BLaER1 treated with 17β-estradiol and CSF1 and Interleukin-3, amounts not matched to agents 10 nM and 100 nM (cell line): ENCODE measurements at regions not wholly inside any gene's neighbourhood (a gene's known extent, or its start where the extent isn't known, plus 50 kb on each side); places are given as distances from the start of the nearest gene placed in this dataset.

ENCODE experiments used
- H3K27ac ChIP-seq, 11 experiments: shearing (Covaris generic); formaldehyde crosslinking; 2 replicates each; pipeline ENCODE4 v1.8.1; 2022
- H3K27me3 ChIP-seq, 11 experiments: shearing (Covaris generic); formaldehyde crosslinking; 2 replicates each; pipeline ENCODE4 v1.8.1; 2022
- H3K36me3 ChIP-seq, 11 experiments: shearing (Covaris generic); formaldehyde crosslinking; 2 replicates each; pipeline ENCODE4 v1.8.1; 2022
- H3K4me1 ChIP-seq, 10 experiments: shearing (Covaris generic); formaldehyde crosslinking; 2 replicates each; pipeline ENCODE4 v1.8.1; 2022
- H3K4me2 ChIP-seq, 11 experiments: shearing (Covaris generic); formaldehyde crosslinking; 2 replicates each; pipeline ENCODE4 v1.8.1; 2022
- H3K4me3 ChIP-seq, 10 experiments: shearing (Covaris generic); formaldehyde crosslinking; 2 replicates each; pipeline ENCODE4 v1.8.1; 2022
- H3K9ac ChIP-seq, 11 experiments: shearing (Covaris generic); formaldehyde crosslinking; 2 replicates each; pipeline ENCODE4 v1.8.1; 2022
- H3K9me3 ChIP-seq, 11 experiments: shearing (Covaris generic); formaldehyde crosslinking; replicated peaks in 1 of 11; 2 replicates each; pipeline ENCODE4 v1.8.1; 2022
- H4K20me1 ChIP-seq, 11 experiments: shearing (Covaris generic); formaldehyde crosslinking; 2 replicates each; pipeline ENCODE4 v1.8.1; 2022
- Cebpa-rat ChIP-seq, 11 experiments: shearing (Covaris generic); IDR thresholded peaks; 2 replicates each; pipeline ENCODE4 v1.8.1; 2022

DNA sequence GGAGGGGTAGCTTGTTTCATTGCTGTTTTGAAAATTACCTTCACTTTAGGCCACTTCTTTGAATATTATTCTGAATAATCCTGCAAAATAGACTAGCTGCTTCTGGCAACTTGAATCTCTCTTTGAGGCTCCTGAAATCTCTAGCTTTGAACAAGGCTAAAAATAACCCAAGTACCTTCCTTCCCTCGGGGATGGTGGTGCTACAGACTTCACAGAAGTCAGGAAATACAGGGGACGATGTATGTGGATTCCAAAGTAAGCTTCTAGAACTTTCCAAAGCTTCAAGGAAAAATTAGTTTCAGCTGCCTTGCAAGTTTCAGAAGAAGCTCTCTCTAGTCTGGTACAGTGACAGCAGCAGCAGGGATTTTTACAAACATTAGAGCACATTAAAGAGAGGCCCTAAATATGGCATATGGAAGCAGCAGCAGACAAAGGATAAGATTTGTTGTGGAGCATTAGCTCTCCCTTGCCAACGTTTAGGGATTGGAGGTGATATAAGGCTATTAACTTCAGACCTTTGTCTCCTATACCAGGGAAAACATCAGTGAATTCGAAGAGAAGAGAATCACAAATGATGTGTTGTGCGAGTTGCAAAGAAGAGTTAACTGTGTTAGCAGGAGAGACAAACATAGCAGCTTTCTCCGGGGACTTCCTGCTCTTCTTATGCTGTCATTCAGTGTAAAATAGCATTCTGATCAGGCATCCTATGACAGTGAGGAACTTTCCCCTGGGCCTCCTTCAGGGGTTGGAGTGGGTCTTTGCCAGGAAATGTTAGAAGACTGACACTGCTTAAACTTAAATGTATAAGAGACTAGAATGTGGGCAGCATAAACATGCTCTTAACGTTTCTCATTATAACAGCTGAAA, 783.0 kb upstream of the ARPP21 start:
- Histone ChIP-seq H3K9me3 (no peaks in the 10 kb centered on the region), H3K27ac (peak overlapping the region in 8 of 11 experiments; percentile 2 to 32 (median 27); a peak in 7 of 22 replicates), H3K36me3 (no peaks in the 10 kb centered on the region), H3K27me3 (no peaks in the 10 kb centered on the region), H3K4me1 (peaks cover 10 to 24% (median 17%) of the 10 kb centered on the region in 10 experiments), H3K4me3 (no peak overlapping the region), H3K4me2 (peak overlapping the region; percentile 16 to 71 (median 51); a peak in 21 of 22 replicates), H4K20me1 (no peaks in the 10 kb centered on the region), H3K9ac (peak overlapping the region in 3 of 11 experiments; percentile 5 to 22 (median 15); a peak in 4 of 22 replicates)
- no peak for TF ChIP-seq Cebpa-rat (IDR thresholded peaks at IDR 0.05)

DNA sequence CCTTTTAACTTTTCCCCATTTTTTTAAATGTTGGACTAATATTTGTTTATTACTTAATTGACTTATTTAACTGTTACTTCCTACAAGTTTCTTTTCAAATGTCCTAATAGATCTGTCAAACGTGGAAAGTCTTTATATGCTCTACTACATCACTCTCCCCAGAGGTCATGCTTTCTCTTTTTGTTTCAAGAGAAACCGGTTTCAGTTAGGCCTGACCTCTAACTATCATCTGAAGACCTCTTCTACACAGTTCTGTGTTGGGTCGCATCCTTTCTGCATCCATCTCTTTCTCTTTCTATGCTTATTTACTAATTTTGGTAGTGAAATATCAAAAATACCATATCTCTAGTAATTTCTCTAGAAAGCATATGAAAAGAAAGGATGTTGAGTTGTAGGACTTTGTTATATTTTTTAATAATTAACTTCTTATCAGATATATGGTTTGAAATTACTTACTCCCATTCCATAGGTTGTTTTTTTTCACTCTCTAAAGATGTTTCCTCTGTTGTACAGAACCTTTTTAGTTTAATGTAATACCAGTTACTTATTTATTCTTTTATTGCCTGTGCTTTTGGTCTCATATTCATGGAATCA, 781.2 kb upstream of the ARPP21 start:
- no peaks in the 10 kb centered on the region for H3K36me3 ChIP-seq
- no peak overlapping the region for H3K27ac ChIP-seq
- no peaks in the 10 kb centered on the region for H4K20me1 ChIP-seq
- H3K4me3 ChIP-seq, result no peak overlapping the region
- TF ChIP-seq Cebpa-rat (IDR thresholded peaks at IDR 0.05), result no peak
- peaks cover 10 to 34% (median 24%) of the 10 kb centered on the region in 10 experiments for H3K4me1 ChIP-seq
- no peaks in the 10 kb centered on the region for H3K9me3 ChIP-seq
- no peak overlapping the region for H3K9ac ChIP-seq
- peak overlapping the region in 2 of 11 experiments; percentile 21 to 28; a peak in 5 of 22 replicates for H3K4me2 ChIP-seq
- H3K27me3 ChIP-seq, result no peaks in the 10 kb centered on the region

DNA sequence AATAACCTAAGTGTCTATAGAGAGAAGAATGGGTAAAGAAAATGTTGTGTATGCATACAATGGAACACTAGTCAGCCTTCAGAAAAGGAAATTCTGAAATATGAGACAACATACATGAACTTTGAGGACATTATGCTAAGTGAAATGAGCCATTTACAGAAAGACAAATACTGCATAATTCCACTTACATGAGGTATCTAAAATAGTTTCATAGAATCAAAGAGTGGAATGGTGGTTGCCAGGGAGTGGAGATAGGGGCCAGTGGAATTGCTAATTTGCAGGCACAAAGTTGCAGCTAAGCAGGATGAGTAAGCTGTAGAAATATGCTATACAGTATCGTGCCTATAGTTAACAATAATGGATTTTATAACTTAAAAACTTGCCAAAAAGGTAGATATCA, 779.6 kb upstream of the ARPP21 start:
- TF ChIP-seq Cebpa-rat (IDR thresholded peaks at IDR 0.05), result no peak
- H3K4me2 ChIP-seq, result no peak overlapping the region
- no peaks in the 10 kb centered on the region for H4K20me1 ChIP-seq
- H3K27me3 ChIP-seq, result no peaks in the 10 kb centered on the region
- H3K9me3 ChIP-seq, result no peaks in the 10 kb centered on the region
- H3K27ac ChIP-seq, result no peak overlapping the region
- no peak overlapping the region for H3K4me3 ChIP-seq
- H3K36me3 ChIP-seq, result no peaks in the 10 kb centered on the region
- H3K4me1 ChIP-seq, result peaks cover 21 to 50% (median 34%) of the 10 kb centered on the region in 10 experiments
- no peak overlapping the region for H3K9ac ChIP-seq

DNA sequence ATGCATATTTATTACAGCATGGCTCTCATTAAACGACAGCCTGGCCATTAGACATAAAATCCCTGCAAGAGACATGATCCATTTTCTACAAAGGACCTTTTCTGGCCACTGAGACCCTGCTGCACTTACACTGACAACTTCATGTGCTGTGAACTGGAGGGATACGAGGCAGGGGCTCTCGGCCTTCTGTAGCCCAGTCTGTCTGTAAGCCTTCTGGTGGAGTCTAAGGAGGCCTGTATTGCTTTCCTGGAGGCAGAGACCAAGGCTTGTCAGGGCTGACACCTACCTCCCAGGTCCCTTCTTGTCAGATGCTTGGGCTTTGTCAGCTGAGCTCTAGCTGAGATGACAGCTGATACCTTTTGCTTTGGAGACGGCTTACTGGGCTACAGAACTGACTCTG, 776.9 kb upstream of the ARPP21 start:
- no peak overlapping the region for H3K9ac ChIP-seq

DNA sequence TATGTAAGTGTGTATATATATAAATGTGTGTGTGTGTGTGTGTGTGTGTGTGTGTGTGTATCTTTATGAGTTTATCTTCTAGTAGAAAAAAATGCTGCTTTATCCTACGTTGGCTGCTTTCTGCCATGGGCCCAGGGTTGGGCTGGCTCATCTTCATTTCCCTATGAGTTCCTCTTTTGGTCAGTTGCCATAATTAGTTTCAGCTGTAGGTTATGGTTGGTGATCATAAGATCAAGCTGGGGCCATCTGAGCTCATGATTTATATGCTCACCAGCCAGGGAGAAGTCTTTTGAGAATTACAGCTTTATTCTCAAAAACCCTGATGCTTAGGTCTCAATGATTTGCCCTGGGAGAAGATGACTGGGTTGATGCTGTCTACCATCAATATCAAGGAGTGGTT, 775.8 kb upstream of the ARPP21 start:
- H3K4me2 ChIP-seq, result peak overlapping the region; percentile 21 to 66 (median 51); a peak in 19 of 22 replicates
- H3K9me3 ChIP-seq, result no peaks in the 10 kb centered on the region
- 0 out of 22 replicates have a peak overlapping the region, but pooled peaks of 1 of the 11 experiments have one; percentile 4 for H3K27ac ChIP-seq
- H3K4me1 ChIP-seq, result peaks cover 10 to 29% (median 19%) of the 10 kb centered on the region in 10 experiments
- no peak for TF ChIP-seq Cebpa-rat (IDR thresholded peaks at IDR 0.05)
- no peaks in the 10 kb centered on the region for H3K27me3 ChIP-seq
- no peaks in the 10 kb centered on the region for H3K36me3 ChIP-seq
- no peak overlapping the region for H3K4me3 ChIP-seq
- no peak overlapping the region for H3K9ac ChIP-seq
- no peaks in the 10 kb centered on the region for H4K20me1 ChIP-seq

More for the DNA sequence above, 776.9 kb upstream of the ARPP21 start:
- no peak overlapping the region for H3K4me3 ChIP-seq
- no peaks in the 10 kb centered on the region for H3K27me3 ChIP-seq
- H3K9me3 ChIP-seq, result no peaks in the 10 kb centered on the region
- TF ChIP-seq Cebpa-rat (IDR thresholded peaks at IDR 0.05), result no peak
- peak overlapping the region in 8 of 11 experiments; percentile 30 to 66 (median 55); a peak in 13 of 22 replicates for H3K4me2 ChIP-seq
- no peaks in the 10 kb centered on the region for H4K20me1 ChIP-seq
- H3K27ac ChIP-seq, result no peak overlapping the region
- no peaks in the 10 kb centered on the region for H3K36me3 ChIP-seq
- peaks cover 10 to 34% (median 20%) of the 10 kb centered on the region in 10 experiments for H3K4me1 ChIP-seq

DNA sequence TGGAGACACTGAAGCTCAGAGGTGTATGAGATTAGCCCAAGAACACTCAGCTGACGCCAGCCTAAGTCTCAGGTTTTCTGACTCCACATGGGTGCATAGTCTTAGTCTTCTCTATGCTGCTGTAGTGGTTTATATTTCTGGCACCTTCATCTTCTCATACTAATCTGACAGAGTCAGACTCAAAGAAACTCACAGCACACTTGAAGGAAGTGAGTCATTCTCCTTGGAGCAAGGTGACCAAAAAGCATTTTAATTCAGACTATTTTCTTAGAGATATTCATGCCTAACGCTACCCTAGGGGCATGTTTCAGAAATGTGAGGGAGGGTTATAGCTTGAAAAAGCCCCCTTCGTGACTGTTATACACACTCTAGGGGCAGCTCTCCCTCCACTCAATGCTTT, 775.3 kb upstream of the ARPP21 start:
- Histone ChIP-seq H3K4me3 (no peak overlapping the region), H3K9me3 (no peaks in the 10 kb centered on the region), H3K4me2 (peak overlapping the region; percentile 21 to 66 (median 51); a peak in 20 of 22 replicates), H3K27ac (peak overlapping the region in 1 of 11 experiments; percentile 4; a peak in 1 of 22 replicates), H4K20me1 (no peaks in the 10 kb centered on the region), H3K36me3 (no peaks in the 10 kb centered on the region), H3K4me1 (peaks cover 10 to 29% (median 19%) of the 10 kb centered on the region in 10 experiments), H3K9ac (no peak overlapping the region), H3K27me3 (no peaks in the 10 kb centered on the region)
- TF ChIP-seq Cebpa-rat (IDR thresholded peaks at IDR 0.05), result no peak

DNA sequence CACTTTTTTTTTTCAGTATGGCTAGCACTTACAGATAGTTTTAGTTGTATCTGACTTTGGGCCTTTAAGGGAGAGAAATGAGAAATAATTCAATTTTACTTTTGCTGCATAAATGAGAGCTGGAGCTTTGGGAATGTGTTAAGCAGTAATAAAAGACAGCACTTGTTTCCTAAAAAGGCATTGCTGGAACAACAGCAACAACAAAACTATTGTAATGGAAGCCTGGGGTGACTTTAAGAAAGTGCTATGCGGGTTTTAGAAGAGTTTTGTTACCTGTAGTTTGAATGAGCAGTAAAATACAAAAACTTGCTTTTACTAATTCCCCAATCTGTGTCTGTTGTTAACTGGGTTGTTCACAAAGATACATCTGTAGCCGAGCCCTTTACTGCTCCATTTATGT, 774.0 kb upstream of the ARPP21 start:
- H3K36me3 ChIP-seq, result no peaks in the 10 kb centered on the region
- no peak overlapping the region for H3K4me2 ChIP-seq
- H3K9ac ChIP-seq, result no peak overlapping the region
- H3K4me1 ChIP-seq, result peaks cover 10 to 29% (median 19%) of the 10 kb centered on the region in 10 experiments
- H3K27me3 ChIP-seq, result no peaks in the 10 kb centered on the region
- TF ChIP-seq Cebpa-rat (IDR thresholded peaks at IDR 0.05), result no peak
- no peaks in the 10 kb centered on the region for H4K20me1 ChIP-seq
- H3K4me3 ChIP-seq, result no peak overlapping the region
- no peak overlapping the region for H3K27ac ChIP-seq
- no peaks in the 10 kb centered on the region for H3K9me3 ChIP-seq

DNA sequence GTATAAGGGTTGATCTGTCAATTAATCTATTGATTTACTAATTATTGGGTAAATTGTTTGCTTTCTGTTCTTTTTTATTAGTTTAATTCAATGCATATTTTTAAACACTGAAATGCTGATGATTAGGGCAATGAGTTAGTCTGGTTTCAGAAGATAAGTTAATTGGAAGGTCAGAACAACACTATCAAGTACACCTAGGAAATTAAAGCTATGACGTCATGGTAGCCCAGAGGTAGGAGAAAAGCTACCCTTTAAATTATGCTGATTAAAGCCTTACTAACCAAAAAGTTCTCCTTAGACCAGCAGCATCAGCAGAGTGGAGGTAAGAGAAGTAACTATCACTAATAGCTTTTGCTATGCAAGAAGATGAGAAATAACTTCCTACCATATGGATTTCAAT, 770.4 kb upstream of the ARPP21 start:
- H3K27ac ChIP-seq, result no peak overlapping the region
- peaks cover 4 to 11% (median 4%) of the 10 kb centered on the region in 10 experiments for H3K4me1 ChIP-seq
- no peaks in the 10 kb centered on the region for H3K9me3 ChIP-seq
- H3K36me3 ChIP-seq, result no peaks in the 10 kb centered on the region
- no peak overlapping the region for H3K4me2 ChIP-seq
- no peak for TF ChIP-seq Cebpa-rat (IDR thresholded peaks at IDR 0.05)
- no peaks in the 10 kb centered on the region for H4K20me1 ChIP-seq
- no peaks in the 10 kb centered on the region for H3K27me3 ChIP-seq
- no peak overlapping the region for H3K9ac ChIP-seq
- H3K4me3 ChIP-seq, result no peak overlapping the region

DNA sequence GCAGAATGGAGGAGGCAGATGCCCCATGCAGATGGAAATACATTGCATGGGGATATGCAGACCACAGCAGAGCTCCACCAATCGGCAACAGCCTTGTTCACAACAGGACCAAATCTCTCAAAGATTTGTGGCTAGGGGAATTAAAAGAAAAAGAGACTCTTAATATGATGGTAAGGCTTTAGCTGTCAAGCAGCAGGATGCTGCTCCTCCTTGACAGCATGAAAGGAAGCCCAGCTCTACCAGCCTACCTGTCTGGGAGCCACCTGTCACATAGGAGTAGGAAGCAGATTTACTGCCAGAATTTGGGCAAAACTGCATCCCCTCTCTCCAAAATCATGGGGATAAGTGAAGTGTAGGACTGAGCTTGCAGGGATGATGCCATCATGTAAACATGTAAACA, 769.6 kb upstream of the ARPP21 start:
- Histone ChIP-seq H3K4me1 (peaks cover 0 to 4% (median 0%) of the 10 kb centered on the region in 10 experiments; a peak in 4 of 20 replicates), H3K27ac (no peak overlapping the region), H3K36me3 (no peaks in the 10 kb centered on the region), H4K20me1 (no peaks in the 10 kb centered on the region), H3K4me3 (no peak overlapping the region), H3K27me3 (no peaks in the 10 kb centered on the region), H3K4me2 (no peak overlapping the region), H3K9me3 (no peaks in the 10 kb centered on the region), H3K9ac (no peak overlapping the region)
- TF ChIP-seq Cebpa-rat (IDR thresholded peaks at IDR 0.05), result no peak
